Upper lobe of left lung (tissue), 4 donors: ENCODE measurements at regions not wholly inside any gene's neighbourhood (a gene's known extent, or its start where the extent isn't known, plus 50 kb on each side); places are given as distances from the start of the nearest gene placed in this dataset.

Experiments used
- EP300 ChIP-seq, 4 donors: sonication (generic); formaldehyde crosslinking; IDR thresholded peaks; one replicate each; pipeline ENCODE4 v1.5.1; 2017; ENCODE audit warnings: antibody characterized with exemption in 4 of 4, control low read depth in 2 of 4
- POLR2A ChIP-seq, 4 donors: fragments of 450-650 bp; IDR thresholded peaks; one replicate each; pipeline ENCODE4 v1.5.1; 2016 to 2017; ENCODE audit warnings: antibody characterized with exemption in 4 of 4, mild to moderate bottlenecking in 2 of 4
- POLR2AphosphoS5 ChIP-seq, 2 donors: sonication (generic); formaldehyde crosslinking; IDR thresholded peaks; one replicate each; pipeline ENCODE4 v1.5.1; 2017; ENCODE audit warnings: antibody characterized with exemption in 2 of 2
- TF ChIP-seq, protein P1 (sequence below), 6 experiments: fragments of 450-650 bp in 4 of 6; fragments of 200-600 bp in 2 of 6; sonication (generic) in 2 of 6; IDR thresholded peaks; one replicate each; pipeline ENCODE4 v1.5.1; 2016 to 2019; ENCODE audit warnings: antibody characterized with exemption in 6 of 6

DNA sequence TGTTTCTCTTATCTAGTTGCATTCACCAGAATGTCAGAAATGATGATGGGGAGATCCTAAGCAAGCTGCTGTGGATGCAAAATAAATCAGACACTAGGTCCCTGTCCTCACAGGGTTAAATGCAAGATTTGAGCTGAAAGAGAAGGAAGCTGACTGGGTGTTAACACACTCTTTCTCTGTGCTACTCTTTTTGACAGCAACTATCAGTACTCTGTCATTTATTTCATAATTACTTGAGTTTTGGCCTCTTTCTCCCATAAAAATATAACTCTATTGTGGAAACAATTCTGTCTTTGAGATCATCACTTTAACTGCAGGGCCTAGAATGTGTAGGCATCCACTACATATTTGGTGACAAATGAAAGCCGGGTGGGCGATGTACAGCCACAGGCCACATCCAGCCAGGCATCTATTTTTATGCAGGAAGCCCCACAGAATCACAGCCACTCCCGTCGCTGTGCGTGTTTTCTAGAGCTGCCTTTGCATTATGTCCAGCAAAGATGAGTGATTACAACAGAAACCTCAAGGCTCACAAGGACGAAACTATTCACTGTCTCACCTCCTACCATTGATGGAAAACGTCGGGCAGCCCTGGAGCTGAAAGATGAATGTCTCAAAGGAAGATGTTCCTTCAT is 849.0 kb downstream of the RNF144A start:
- TF ChIP-seq POLR2AphosphoS5 (IDR thresholded peaks at IDR 0.05) (no peak), POLR2A (IDR thresholded peaks at IDR 0.05) (no peak), EP300 (IDR thresholded peaks at IDR 0.05) (no peak)
- TF ChIP-seq, protein P1, sequence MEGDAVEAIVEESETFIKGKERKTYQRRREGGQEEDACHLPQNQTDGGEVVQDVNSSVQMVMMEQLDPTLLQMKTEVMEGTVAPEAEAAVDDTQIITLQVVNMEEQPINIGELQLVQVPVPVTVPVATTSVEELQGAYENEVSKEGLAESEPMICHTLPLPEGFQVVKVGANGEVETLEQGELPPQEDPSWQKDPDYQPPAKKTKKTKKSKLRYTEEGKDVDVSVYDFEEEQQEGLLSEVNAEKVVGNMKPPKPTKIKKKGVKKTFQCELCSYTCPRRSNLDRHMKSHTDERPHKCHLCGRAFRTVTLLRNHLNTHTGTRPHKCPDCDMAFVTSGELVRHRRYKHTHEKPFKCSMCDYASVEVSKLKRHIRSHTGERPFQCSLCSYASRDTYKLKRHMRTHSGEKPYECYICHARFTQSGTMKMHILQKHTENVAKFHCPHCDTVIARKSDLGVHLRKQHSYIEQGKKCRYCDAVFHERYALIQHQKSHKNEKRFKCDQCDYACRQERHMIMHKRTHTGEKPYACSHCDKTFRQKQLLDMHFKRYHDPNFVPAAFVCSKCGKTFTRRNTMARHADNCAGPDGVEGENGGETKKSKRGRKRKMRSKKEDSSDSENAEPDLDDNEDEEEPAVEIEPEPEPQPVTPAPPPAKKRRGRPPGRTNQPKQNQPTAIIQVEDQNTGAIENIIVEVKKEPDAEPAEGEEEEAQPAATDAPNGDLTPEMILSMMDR (IDR thresholded peaks at IDR 0.05): no peak
